ENCODE measurements at regions not wholly inside any gene's neighbourhood (a gene's known extent, or its start where the extent isn't known, plus 50 kb on each side); places are given as distances from the start of the nearest gene placed in this dataset.

- H3K27ac ChIP-seq (ENCODE audit: low read depth, low read length), result no peak overlapping the region
- no peaks in the 10 kb centered on the region for H3K79me2 ChIP-seq (ENCODE audit: insufficient read depth, low read length)
- H3K9me2 ChIP-seq (replicated peaks; ENCODE audit: insufficient read depth, low read length), result no peaks in the 10 kb centered on the region
- TF ChIP-seq EZH2phosphoT487 (conservative IDR thresholded peaks at IDR 0.05; ENCODE audit: low read length) (no peak), CTCF (IDR thresholded peaks at IDR 0.05; ENCODE audit: insufficient read depth, low read length, poor library complexity, severe bottlenecking) (no peak)
- H3F3A ChIP-seq (ENCODE audit: insufficient read depth), result no peaks in the 10 kb centered on the region
- no peak overlapping the region for H3K4me2 ChIP-seq (ENCODE audit: low read depth, low read length, poor library complexity, severe bottlenecking)
- H4K20me1 ChIP-seq (ENCODE audit: low read depth, low read length), result no peaks in the 10 kb centered on the region
- no peak overlapping the region for H3K9ac ChIP-seq (ENCODE audit: low read length)
- no peak overlapping the region for H3K4me3 ChIP-seq (ENCODE audit: insufficient read depth, low read length, poor library complexity, severe bottlenecking)
- peak overlapping the region; percentile 17 for H2AFZ ChIP-seq (ENCODE audit: low read depth, low read length, severe bottlenecking)
- no peaks in the 10 kb centered on the region for H3K36me3 ChIP-seq (ENCODE audit: low read length)
- no peaks in the 10 kb centered on the region for H3K27me3 ChIP-seq (ENCODE audit: low read length)
- no peaks in the 10 kb centered on the region for H3K9me3 ChIP-seq (ENCODE audit: insufficient read depth, low read length)
Measured at GRCh38 chr5:158049459-158049858, 190.5 kb upstream of the CLINT1 start.

GRCh38 chr5:158045696-158046095 is 186.8 kb upstream of the CLINT1 start:
- H3K9ac ChIP-seq (ENCODE audit: low read length), result no peak overlapping the region
- H3K9me3 ChIP-seq (ENCODE audit: insufficient read depth, low read length), result no peaks in the 10 kb centered on the region
- no peak for TF ChIP-seq EZH2phosphoT487 (conservative IDR thresholded peaks at IDR 0.05; ENCODE audit: low read length)
- no peak for TF ChIP-seq CTCF (IDR thresholded peaks at IDR 0.05; ENCODE audit: insufficient read depth, low read length, poor library complexity, severe bottlenecking)
- H3K79me2 ChIP-seq (ENCODE audit: insufficient read depth, low read length), result no peaks in the 10 kb centered on the region
- H3K27me3 ChIP-seq (ENCODE audit: low read length), result no peaks in the 10 kb centered on the region
- H4K20me1 ChIP-seq (ENCODE audit: low read depth, low read length), result no peaks in the 10 kb centered on the region
- no peak overlapping the region for H3K4me2 ChIP-seq (ENCODE audit: low read depth, low read length, poor library complexity, severe bottlenecking)
- no peaks in the 10 kb centered on the region for H3F3A ChIP-seq (ENCODE audit: insufficient read depth)
- no peak overlapping the region for H3K27ac ChIP-seq (ENCODE audit: low read depth, low read length)
- no peaks in the 10 kb centered on the region for H3K9me2 ChIP-seq (replicated peaks; ENCODE audit: insufficient read depth, low read length)
- no peak overlapping the region for H3K4me3 ChIP-seq (ENCODE audit: insufficient read depth, low read length, poor library complexity, severe bottlenecking)
- no peaks in the 10 kb centered on the region for H3K36me3 ChIP-seq (ENCODE audit: low read length)
- no peak overlapping the region for H2AFZ ChIP-seq (ENCODE audit: low read depth, low read length, severe bottlenecking)

- H3K4me3 ChIP-seq (ENCODE audit: insufficient read depth, low read length, poor library complexity, severe bottlenecking), result no peak overlapping the region
- H4K20me1 ChIP-seq (ENCODE audit: low read depth, low read length), result no peaks in the 10 kb centered on the region
- no peak overlapping the region for H3K4me2 ChIP-seq (ENCODE audit: low read depth, low read length, poor library complexity, severe bottlenecking)
- no peaks in the 10 kb centered on the region for H3K79me2 ChIP-seq (ENCODE audit: insufficient read depth, low read length)
- peaks cover 3% of the 10 kb centered on the region; the same call in 1 of the 2 replicates for H3K9me3 ChIP-seq (ENCODE audit: insufficient read depth, low read length)
- H3F3A ChIP-seq (ENCODE audit: insufficient read depth), result no peaks in the 10 kb centered on the region
- H3K9ac ChIP-seq (ENCODE audit: low read length), result no peak overlapping the region
- no peaks in the 10 kb centered on the region for H3K36me3 ChIP-seq (ENCODE audit: low read length)
- no peaks in the 10 kb centered on the region for H3K27me3 ChIP-seq (ENCODE audit: low read length)
- no peak overlapping the region for H3K27ac ChIP-seq (ENCODE audit: low read depth, low read length)
- TF ChIP-seq CTCF (IDR thresholded peaks at IDR 0.05; ENCODE audit: insufficient read depth, low read length, poor library complexity, severe bottlenecking) (no peak), EZH2phosphoT487 (conservative IDR thresholded peaks at IDR 0.05; ENCODE audit: low read length) (no peak)
- H2AFZ ChIP-seq (ENCODE audit: low read depth, low read length, severe bottlenecking), result no peak overlapping the region
- H3K9me2 ChIP-seq (replicated peaks; ENCODE audit: insufficient read depth, low read length), result no peaks in the 10 kb centered on the region
Measured at GRCh38 chr5:158039911-158040347, 181.0 kb upstream of the CLINT1 start.

All from SU-DHL-6 (cell line).